Activated T-cell treated with anti-CD3 and anti-CD28 coated beads, Interleukin-2, amount 50 U/mL, for 1 hour (primary cell): ENCODE measurements at regions not wholly inside any gene's neighbourhood (a gene's known extent, or its start where the extent isn't known, plus 50 kb on each side); places are given as distances from the start of the nearest gene placed in this dataset.
"Not testable (repeated sequence)": the region's sequence is repeated elsewhere in the genome, so short reads cannot be mapped to it uniquely, and the experiment has no call there.

Experiments
- DNase-seq: peaks from one replicate; pipeline ENCODE4 v3.0.0-alpha.2; 2020

DNA sequence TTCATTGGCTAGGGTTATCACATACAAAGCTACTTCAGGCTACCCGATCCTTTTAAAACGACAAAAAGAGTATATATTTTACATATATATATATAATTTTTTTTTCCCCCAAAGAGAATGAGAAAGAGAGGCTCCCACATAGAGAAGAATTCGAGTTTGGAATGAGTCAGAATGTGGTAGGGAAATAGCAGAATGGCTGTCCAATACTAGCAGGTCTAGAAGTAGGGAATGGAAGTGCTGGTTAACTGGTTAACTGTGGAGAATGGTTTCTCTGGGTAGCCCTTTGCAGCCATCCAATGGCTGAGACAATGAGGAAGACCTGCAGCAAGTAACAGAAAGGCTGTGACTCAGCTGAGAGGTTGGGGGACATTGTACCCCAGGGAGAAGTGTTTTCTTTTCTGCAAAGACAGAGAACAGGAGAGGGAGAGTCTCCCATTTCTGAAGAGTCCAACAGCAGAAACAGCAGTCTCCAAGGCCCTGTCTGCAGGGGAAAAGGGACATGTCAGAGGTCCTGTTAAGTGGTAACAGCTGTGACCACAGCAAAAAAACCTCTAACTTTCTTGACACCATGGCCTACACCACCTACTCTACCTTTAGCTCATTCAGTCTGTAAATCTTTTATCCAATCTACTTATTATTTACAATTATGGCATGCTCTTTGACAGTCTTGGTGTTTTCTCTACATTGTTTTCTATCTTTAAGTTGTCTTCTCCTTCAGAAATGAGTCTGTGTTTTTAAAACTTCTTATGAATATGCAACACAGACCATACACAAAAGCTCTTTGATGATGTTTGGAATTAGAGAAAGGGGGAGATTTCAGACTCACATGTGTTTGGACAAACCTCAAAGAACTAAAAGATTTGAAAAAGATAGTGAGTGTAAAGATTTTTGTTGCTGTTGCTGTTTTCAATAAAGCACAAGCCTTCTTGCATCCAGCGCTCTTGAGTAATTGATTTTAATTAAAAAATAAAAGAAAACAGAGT lies 116.1 kb upstream of the SLC7A14 start:
- DNase-seq, result no peak

DNA sequence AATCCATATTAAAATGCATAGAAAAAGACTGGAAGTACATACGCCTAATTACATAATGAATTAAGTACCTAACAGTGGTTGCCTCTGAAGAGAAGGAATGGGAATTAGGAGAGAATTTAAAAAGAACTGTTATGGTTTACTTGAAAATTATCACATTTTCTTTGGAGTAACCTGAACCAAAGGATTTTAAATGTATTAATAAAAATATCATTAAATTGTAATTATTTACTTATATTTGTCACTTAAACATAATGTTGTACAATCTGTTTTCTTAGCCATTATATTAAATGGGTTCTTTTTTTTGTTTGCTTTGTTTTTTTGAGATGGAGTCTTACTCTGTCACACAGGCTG lies 114.2 kb upstream of the SLC7A14 start:
- no peak for DNase-seq

- no peak for DNase-seq
Measured at GRCh38 chr3:170699158-170700053, 113.5 kb upstream of the SLC7A14 start.

GRCh38 chr3:170697908-170698307 lies 112.0 kb upstream of the SLC7A14 start:
- no peak for DNase-seq

- DNase-seq, result no peak
Measured at GRCh38 chr3:170697131-170697530, 111.3 kb upstream of the SLC7A14 start.

DNA sequence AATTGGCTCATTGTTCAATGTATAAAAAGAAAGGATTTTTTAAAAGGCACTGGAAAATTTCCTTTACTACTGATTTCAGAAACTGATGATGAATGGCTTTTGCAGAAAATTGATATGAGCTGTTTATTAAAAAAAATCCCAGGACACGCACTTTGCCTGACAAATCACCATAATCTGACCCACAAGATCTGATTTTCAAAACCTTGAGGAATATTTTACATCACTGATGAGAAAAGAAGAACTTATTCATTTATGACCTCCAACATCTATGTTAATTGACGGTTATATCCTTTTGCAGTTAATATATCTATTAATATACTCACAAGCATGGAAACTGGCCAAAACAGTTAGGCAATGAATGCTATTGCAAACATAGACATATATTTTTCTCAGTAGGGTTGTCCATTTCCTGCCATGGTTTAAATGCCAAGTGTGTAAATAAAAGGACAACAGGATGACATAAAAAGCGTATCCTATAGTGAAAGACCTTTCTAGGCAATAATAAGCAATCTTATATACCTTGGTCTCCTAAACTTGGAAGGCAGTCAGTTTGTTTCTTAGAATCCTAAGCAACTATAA lies 109.7 kb upstream of the SLC7A14 start:
- no peak for DNase-seq

DNA sequence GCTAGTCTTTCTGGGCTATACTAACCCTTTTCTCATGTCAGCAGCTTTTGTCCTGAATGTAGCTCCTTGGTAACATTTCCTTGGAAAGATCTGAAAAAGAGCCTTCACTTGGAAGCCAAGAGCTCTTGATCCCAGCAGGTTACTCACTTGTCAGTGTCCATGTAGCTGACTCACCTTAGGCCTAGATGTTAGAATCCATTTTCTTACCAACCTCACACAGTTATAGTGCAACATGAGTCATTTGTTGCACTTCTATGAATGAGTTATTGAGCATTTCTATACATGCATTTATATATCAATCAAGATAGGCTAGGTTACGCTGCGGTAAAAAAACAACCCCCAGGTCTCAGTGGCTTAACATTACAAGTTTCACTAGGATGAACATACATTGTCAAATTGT lies 106.8 kb upstream of the SLC7A14 start:
- no peak for DNase-seq

GRCh38 chr3:170690661-170690981 lies 104.7 kb upstream of the SLC7A14 start:
- DNase-seq, result no peak

DNA sequence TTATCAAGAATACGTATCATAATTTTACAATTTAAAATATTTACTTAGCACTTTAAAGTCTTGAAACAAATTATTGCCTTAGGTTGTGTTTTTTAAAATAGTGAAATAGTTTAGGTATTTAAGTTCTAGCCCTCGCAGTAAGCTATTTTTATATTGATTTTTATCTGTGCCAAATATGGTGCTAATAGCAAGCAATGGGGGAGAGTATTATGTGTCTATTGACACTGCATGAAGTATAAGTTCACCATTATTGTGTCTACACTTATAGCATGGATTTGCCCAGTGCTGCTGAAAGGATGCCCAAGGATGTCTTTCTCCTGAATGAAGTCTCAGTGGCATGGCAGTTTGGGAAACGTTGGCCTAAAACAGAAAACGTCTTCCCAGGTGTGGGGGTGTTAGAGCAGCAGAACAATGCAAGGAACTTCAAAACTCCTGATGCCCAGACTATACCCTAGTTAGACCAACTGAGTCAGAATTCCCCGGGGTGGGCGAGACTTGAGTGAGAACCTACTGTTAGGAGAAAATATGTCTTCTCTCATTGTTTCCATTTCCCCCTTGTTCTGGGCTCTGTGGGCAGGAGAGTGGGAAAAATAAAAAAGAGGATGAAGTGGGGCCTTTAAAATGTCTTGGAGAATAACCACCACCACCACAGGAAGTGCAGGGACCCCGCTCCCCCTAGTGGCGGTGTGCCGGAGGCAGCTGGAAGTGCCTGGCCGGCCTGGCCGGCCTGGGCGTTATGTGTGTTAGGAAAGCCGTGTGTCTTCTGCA lies 104.2 kb upstream of the SLC7A14 start:
- peak; percentile 34 for DNase-seq

GRCh38 chr3:170689296-170689829 lies 103.5 kb upstream of the SLC7A14 start:
- no peak for DNase-seq

- not testable (repeated sequence) for DNase-seq
Measured at GRCh38 chr3:170688222-170688621, 102.3 kb upstream of the SLC7A14 start.

DNA sequence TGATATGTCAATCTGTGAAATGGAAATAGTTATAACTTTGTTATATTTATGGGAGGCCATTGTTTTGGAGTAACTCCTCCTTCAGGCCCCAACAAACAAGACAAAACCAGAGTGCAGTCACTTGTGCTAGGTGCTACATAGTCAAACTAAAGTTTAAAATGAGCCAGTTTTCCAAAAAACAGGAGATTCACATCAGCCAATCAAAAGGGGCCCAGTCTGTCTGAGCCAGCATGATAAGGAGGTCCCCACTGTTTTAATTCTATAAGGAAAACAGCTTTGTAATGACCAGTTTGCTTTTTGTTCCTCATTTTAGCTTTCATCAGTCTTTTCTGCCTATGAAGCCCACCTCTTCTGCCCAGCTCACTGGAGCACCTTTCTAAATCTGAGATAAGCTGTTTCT lies 94.7 kb upstream of the SLC7A14 start:
- no peak for DNase-seq

- DNase-seq, result no peak
Measured at GRCh38 chr3:170679190-170679589, 93.3 kb upstream of the SLC7A14 start.

DNA sequence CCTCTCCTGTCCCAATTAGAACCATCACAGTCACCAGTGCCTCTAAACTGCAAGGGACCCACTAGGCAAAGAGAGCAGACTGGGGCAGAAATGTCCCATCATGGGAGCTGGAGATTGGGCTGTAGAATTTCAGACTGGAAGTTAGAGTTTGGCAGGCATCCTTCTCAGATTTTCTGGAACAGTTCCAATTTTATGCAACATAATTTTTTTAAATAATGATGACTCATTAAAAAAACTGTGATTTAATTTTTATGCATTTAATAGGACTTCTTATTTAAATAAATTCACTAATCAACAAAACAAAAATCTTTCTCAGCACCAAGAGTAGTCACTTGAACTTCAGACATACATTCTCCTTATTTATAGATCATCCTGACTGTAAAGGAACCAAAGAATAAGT lies 84.6 kb upstream of the SLC7A14 start:
- no peak for DNase-seq

DNA sequence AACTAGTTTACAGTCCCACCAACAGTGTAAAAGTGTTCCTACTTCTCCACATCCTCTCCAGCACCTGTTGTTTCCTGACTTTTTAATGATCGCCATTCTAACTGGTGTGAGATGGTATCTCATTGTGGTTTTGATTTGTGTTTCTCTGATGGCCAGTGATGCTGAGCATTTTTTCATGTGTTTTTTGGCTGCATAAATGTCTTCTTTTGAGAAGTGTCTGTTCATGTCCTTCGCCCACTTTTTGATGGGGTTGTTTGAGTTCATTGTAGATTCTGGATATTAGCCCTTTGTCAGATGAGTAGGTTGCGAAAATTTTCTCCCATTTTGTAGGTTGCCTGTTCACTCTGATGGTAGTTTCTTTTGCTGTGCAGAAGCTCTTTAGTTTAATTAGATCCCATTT lies 77.1 kb upstream of the SLC7A14 start:
- not testable (repeated sequence) for DNase-seq

GRCh38 chr3:170660139-170660538 lies 74.3 kb upstream of the SLC7A14 start:
- DNase-seq, result no peak

DNA sequence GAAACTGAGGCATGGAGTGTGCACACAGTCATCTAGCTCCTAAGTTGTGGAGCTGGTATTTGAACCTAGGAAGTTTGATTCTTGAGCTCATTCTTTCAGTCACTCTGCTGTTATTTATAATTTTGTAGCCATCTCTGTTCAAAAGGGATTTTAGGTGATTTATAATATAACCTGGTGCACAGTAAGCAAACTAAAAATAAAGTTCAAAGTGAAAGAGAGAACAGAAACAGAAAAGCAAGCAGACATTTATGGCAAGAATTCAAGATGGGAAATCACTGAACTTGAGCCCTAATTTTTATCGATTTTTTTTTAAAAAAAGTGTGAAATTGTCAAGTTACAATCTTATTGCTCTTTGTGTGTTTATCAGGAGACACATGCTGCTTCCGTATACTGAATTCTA lies 71.4 kb upstream of the SLC7A14 start:
- no peak for DNase-seq

DNA sequence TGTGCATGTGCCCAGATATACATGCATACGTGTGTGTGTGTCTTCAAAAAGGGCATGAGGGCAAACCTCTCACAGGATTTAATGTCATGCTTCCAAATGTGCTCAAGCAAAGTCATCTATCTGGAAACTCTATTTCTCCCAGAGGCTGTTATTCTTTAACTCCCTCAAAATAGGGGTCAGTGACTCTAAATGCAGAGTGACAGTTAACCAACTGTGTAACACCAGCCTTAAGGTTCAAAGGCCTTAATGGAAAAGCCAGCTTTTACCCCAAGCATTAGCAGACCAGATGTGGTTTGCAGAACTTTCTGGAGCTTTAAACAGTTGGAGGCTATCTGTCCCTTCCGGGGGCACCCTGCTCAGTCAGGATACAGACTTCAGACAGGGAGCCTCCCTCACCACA lies 70.4 kb upstream of the SLC7A14 start:
- DNase-seq, result no peak

- DNase-seq, result no peak
Measured at GRCh38 chr3:170653801-170654200, 67.9 kb upstream of the SLC7A14 start.

- no peak for DNase-seq
Measured at GRCh38 chr3:170651260-170651845, 65.5 kb upstream of the SLC7A14 start.

GRCh38 chr3:170650557-170650956 lies 64.7 kb upstream of the SLC7A14 start:
- DNase-seq, result not testable (repeated sequence)

DNA sequence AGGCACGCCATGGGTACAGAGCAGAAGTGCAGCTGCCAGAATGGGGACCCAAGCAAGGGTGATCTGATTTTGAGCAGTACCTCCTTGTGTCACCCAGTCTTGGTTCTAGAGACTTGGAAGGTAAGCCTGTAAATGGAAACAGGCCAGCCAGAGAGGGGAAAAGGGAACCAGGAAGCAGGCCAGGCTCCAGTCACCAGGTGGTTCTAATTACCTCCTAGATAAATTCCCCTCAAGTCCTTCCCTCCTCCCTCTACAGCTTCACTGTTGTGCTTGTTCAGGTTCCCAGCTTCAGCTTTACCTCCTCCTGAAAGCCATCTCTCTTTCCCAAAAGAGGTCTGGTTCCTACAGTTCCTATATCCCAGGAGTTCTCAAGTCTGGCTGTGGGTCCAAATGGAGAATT lies 58.8 kb upstream of the SLC7A14 start:
- no peak for DNase-seq
